GM21529 (cell line): ENCODE measurements at regions not wholly inside any gene's neighbourhood (a gene's known extent, or its start where the extent isn't known, plus 50 kb on each side); places are given as distances from the start of the nearest gene placed in this dataset.
A peak's percentile ranks its signal among the peaks of the same experiment; 100 is the strongest.
"Not testable (repeated sequence)": the region's sequence is repeated elsewhere in the genome, so short reads cannot be mapped to it uniquely, and the experiment has no call there.

ENCODE experiments used
- ATAC-seq: cut with Tn5 transposase; IDR thresholded peaks from one replicate; pipeline ENCODE4 v1.9.1; 2021; ENCODE audit not compliant: unreplicated experiment

GRCh38 chr12:25787701-25788100 lies 170.8 kb upstream of the RASSF8 start:
- ATAC-seq = no peak

DNA sequence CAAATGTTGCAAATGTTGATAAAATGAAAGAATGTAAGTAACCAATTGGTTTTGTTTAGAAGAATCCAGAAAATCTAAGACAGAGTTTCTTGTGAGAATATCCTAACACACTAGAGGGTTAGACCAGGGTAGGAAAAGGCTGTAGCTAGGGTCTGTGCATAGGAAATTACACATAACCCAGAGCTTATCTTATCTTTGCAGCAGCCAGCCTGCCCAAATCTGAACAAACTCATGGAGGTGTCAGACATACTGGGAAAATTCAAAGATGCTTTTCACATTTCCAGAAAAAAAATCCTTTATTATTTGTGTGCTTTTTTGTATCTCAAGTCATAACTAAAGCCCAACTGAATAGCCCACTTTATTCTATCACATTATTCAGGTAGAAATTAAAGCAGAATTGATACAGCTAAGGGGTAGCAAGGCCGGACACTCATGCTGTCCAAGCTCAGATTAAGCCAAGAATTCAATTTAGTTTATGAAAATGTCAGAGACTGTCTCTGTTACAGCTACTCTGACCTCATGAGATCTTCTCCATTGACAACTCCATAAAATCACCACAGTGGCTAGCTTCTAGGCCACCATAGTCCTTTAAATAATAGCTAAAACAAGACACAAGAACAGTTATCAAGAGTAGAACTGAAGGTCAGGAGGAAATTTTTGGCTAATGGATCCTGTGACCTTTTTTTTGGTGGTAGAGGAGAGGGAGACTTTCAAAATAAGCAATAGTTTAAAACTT lies 169.6 kb upstream of the RASSF8 start:
- ATAC-seq = no peak

DNA sequence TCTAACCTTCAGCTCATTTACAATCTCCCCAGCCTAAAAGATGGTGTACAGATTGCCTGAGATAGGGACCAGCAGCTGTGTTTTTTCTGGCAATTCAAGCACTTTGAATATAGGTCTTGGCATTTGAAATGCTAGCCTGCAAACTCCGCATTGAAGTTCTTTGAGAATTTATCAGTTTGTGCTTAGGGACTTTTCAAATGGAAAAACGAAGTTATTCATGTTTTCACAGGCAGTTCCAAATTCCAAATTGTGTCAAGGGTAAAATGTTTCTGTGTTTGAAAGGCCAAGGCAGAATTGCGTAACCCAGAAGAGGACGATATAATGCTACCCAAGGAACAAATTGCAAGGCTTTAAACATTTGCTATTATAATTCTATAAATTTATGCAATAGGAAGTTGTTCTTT lies 168.9 kb upstream of the RASSF8 start:
- no peak for ATAC-seq

GRCh38 chr12:25792031-25792430 lies 166.5 kb upstream of the RASSF8 start:
- no peak for ATAC-seq

- no peak for ATAC-seq
These were observed 165.3 kb upstream of the RASSF8 start for GRCh38 chr12:25793196-25793595.

- no peak for ATAC-seq
These were observed 163.9 kb upstream of the RASSF8 start for GRCh38 chr12:25794571-25794970.

DNA sequence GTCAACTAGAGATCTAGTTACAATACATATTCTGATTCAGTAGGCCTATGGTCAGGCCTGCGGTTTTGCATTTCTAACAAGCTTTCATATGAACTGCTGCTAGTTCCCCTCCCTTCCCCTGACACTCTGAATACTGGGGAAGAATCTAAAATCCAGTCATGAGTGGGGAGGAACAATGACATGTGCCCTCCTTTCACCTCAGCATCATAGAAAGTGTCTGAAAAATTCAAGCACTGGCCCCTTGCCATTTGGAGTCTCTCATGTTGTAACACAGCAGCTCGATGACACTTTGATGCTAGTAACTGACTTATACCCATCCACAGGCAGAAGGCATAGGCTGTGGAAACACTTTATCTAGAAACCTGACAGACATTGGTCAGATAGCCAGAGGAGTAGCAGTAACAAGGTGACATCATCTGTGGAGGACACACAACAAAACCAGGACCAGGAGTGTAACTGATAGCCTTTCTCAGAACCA lies 161.9 kb upstream of the RASSF8 start:
- ATAC-seq = no peak

DNA sequence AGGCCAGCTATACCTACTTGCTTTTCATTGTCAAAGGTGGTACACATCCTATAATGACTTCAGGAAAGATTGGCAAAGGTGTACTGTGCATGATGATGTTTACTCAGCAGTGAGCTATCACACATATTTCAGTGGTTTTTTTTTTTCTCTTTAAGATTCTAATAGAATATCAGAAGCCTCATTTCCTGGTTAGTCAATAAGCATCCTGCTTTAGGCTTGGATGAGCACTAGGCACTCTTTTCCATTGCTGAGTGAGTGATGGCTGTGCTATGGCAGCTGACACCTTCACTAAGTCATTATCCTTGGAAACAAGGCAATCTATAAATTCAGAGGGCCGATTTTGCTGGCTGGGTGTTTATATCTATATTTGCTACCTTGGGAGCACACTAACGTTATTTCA lies 161.1 kb upstream of the RASSF8 start:
- ATAC-seq = no peak

- no peak for ATAC-seq
These were observed 160.5 kb upstream of the RASSF8 start for GRCh38 chr12:25797949-25798348.

DNA sequence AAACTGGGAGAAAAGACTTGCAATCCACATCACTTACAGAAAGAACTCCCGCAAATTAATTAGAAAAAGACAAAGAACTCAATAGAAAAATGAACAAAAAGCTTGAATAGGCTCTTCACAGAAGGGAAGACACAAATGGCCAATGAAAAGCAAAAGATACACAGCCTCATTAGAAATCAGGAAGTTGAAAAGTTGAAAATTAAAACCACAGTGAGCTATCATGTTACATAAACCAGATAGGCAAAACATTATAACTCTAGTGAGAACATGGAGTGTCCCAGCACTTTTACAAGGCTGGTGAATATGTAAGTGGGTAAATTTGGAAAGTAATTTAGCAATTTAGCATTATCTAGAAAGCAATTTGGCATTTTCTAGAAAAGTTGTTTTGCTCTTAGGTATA lies 158.4 kb upstream of the RASSF8 start:
- ATAC-seq = no peak

GRCh38 chr12:25801734-25802133 lies 156.7 kb upstream of the RASSF8 start:
- no peak for ATAC-seq

DNA sequence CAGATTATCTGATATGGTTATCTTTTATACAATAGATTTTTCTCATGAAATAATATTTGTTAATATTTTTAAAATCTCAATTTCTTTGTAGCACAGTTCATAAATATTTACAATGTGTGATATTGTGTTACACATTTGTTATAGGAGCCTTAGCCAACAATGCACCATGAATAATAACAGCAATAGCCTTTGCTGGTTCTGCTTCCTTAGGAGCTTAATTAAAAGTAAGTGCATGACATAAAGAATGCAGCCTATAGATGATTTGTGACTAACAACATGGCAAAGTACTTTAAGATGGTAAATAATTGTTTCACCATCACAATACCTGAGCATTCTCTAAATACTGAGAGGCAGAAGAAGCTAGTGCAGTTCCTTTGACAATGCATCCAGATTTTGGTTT lies 156.3 kb upstream of the RASSF8 start:
- no peak for ATAC-seq

- ATAC-seq = not testable (repeated sequence)
These were observed 155.3 kb upstream of the RASSF8 start for GRCh38 chr12:25803029-25803664.

DNA sequence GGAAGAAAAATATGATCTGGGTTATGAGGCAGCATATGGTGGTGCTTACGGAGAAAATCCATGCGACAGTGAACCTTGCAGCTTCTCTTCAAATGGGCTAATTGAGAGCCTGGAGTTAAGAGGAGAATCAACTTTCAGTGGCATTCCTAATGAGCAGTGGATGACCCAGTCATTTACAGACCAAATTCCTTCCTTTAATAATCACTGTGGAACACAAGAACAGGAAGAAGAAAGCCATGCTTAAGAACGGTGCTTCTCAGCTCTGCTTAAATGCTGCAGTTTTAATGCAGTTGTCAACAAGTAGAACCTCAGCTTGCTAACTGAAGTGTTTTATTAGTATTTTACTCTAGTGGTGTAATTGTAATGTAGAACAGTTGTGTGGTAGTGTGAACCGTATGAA lies 154.2 kb upstream of the RASSF8 start:
- not testable (repeated sequence) for ATAC-seq

- ATAC-seq = no peak
These were observed 152.2 kb upstream of the RASSF8 start for GRCh38 chr12:25806271-25806670.

GRCh38 chr12:25808604-25809003 lies 149.9 kb upstream of the RASSF8 start:
- no peak for ATAC-seq

DNA sequence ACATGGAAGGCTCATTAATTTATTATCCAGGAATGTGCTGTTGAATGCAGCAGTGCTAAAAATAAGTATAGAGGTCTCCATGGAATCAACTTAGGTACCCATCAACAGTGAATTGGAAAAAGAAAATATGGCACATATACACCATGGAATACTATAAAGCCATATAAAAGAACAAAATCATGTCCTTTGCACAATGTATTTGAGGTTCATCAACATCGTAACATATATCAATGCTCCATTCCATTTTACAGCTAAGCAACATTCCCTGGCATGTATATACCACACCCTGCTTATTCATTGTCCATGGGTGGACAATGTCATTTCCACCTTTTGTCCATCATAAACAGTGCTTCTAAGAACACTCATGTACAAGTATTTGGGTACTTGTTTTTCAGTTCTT lies 147.8 kb upstream of the RASSF8 start:
- no peak for ATAC-seq

GRCh38 chr12:25811656-25812126 lies 146.8 kb upstream of the RASSF8 start:
- ATAC-seq = peak; percentile 75

- no peak for ATAC-seq
These were observed 146.2 kb upstream of the RASSF8 start for GRCh38 chr12:25812295-25812694.

GRCh38 chr12:25813843-25814242 lies 144.6 kb upstream of the RASSF8 start:
- no peak for ATAC-seq

- no peak for ATAC-seq
These were observed 141.8 kb upstream of the RASSF8 start for GRCh38 chr12:25816637-25817036.

GRCh38 chr12:25817166-25817565 lies 141.3 kb upstream of the RASSF8 start:
- no peak for ATAC-seq
